ENCODE measurements at regions not wholly inside any gene's neighbourhood (a gene's known extent, or its start where the extent isn't known, plus 50 kb on each side); places are given as distances from the start of the nearest gene placed in this dataset.

GRCh38 chr11:71335371-71335770 is 83.0 kb upstream of the SHANK2 start:
- no peaks in the 10 kb centered on the region for H3K27me3 ChIP-seq (ENCODE audit: insufficient read depth)
- no peaks in the 10 kb centered on the region for H3F3A ChIP-seq (replicated peaks; ENCODE audit: low read depth)
- peaks cover 12% of the 10 kb centered on the region for H3K36me3 Mint-ChIP-seq (ENCODE audit: low read depth)
- H3K4me1 Mint-ChIP-seq: peaks cover 13% of the 10 kb centered on the region
- H3K4me2 ChIP-seq: no peak overlapping the region
- peaks cover 12% of the 10 kb centered on the region; the same call in 1 of the 2 replicates for H3K4me1 ChIP-seq (ENCODE audit: insufficient read depth)
- no peak overlapping the region for H3K27ac Mint-ChIP-seq
- H3K4me3 ChIP-seq: no peak overlapping the region
- H3K36me3 ChIP-seq (ENCODE audit: insufficient read depth): 0 out of 2 replicates have a peak, but pooled peaks cover 5% of the 10 kb centered on the region
- ATAC-seq (no peak), DNase-seq (ENCODE audit: low spot score) (no peak)
- H3K9me2 ChIP-seq (ENCODE audit: insufficient read depth): 0 out of 2 replicates have a peak, but pooled peaks cover 14% of the 10 kb centered on the region
- no peaks in the 10 kb centered on the region for H4K20me1 ChIP-seq (replicated peaks; ENCODE audit: insufficient read depth)
- H3K27me3 Mint-ChIP-seq (ENCODE audit: insufficient read depth, low read depth, poor library complexity): peaks cover 13% of the 10 kb centered on the region
- peaks cover 51% of the 10 kb centered on the region for H3K9me3 Mint-ChIP-seq
- no peaks in the 10 kb centered on the region for H3K79me2 ChIP-seq (replicated peaks; ENCODE audit: insufficient read depth)
- no peak overlapping the region for H3K4me3 Mint-ChIP-seq
- H3K27ac ChIP-seq (ENCODE audit: low read depth): no peak overlapping the region
- no peak overlapping the region for H2AFZ ChIP-seq
- no peak for TF ChIP-seq REST (IDR thresholded peaks at IDR 0.05; ENCODE audit: unreplicated experiment)
- TF ChIP-seq STAT1 (IDR thresholded peaks at IDR 0.05; ENCODE audit: unreplicated experiment): no peak
- no peak for TF ChIP-seq POLR2AphosphoS5 (IDR thresholded peaks at IDR 0.05; ENCODE audit: low read depth)
- TF ChIP-seq EZH2phosphoT487 (IDR thresholded peaks at IDR 0.05; ENCODE audit: unreplicated experiment): no peak
- no peak for TF ChIP-seq ZNF114 (CRISPR knock-in tag; IDR thresholded peaks at IDR 0.05)
- TF ChIP-seq JUNB (IDR thresholded peaks at IDR 0.05; ENCODE audit: unreplicated experiment): no peak
- no peak for TF ChIP-seq ZNF331 (CRISPR knock-in tag; IDR thresholded peaks at IDR 0.05; ENCODE audit: low read depth)
- TF ChIP-seq, protein P1, sequence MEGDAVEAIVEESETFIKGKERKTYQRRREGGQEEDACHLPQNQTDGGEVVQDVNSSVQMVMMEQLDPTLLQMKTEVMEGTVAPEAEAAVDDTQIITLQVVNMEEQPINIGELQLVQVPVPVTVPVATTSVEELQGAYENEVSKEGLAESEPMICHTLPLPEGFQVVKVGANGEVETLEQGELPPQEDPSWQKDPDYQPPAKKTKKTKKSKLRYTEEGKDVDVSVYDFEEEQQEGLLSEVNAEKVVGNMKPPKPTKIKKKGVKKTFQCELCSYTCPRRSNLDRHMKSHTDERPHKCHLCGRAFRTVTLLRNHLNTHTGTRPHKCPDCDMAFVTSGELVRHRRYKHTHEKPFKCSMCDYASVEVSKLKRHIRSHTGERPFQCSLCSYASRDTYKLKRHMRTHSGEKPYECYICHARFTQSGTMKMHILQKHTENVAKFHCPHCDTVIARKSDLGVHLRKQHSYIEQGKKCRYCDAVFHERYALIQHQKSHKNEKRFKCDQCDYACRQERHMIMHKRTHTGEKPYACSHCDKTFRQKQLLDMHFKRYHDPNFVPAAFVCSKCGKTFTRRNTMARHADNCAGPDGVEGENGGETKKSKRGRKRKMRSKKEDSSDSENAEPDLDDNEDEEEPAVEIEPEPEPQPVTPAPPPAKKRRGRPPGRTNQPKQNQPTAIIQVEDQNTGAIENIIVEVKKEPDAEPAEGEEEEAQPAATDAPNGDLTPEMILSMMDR (conservative IDR thresholded peaks at IDR 0.05; ENCODE audit: low read depth in 2 of 2): no peak
- TF ChIP-seq CREB1 (CRISPR knock-in tag; IDR thresholded peaks at IDR 0.05; ENCODE audit: low read depth): no peak
- no peak for TF ChIP-seq EZH2 (IDR thresholded peaks at IDR 0.05; ENCODE audit: low read depth, unreplicated experiment)
- TF ChIP-seq, protein P2, sequence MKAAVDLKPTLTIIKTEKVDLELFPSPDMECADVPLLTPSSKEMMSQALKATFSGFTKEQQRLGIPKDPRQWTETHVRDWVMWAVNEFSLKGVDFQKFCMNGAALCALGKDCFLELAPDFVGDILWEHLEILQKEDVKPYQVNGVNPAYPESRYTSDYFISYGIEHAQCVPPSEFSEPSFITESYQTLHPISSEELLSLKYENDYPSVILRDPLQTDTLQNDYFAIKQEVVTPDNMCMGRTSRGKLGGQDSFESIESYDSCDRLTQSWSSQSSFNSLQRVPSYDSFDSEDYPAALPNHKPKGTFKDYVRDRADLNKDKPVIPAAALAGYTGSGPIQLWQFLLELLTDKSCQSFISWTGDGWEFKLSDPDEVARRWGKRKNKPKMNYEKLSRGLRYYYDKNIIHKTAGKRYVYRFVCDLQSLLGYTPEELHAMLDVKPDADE (IDR thresholded peaks at IDR 0.05): no peak
- no peak for TF ChIP-seq NANOG (IDR thresholded peaks at IDR 0.05; ENCODE audit: borderline replicate concordance)
- TF ChIP-seq, protein P3, sequence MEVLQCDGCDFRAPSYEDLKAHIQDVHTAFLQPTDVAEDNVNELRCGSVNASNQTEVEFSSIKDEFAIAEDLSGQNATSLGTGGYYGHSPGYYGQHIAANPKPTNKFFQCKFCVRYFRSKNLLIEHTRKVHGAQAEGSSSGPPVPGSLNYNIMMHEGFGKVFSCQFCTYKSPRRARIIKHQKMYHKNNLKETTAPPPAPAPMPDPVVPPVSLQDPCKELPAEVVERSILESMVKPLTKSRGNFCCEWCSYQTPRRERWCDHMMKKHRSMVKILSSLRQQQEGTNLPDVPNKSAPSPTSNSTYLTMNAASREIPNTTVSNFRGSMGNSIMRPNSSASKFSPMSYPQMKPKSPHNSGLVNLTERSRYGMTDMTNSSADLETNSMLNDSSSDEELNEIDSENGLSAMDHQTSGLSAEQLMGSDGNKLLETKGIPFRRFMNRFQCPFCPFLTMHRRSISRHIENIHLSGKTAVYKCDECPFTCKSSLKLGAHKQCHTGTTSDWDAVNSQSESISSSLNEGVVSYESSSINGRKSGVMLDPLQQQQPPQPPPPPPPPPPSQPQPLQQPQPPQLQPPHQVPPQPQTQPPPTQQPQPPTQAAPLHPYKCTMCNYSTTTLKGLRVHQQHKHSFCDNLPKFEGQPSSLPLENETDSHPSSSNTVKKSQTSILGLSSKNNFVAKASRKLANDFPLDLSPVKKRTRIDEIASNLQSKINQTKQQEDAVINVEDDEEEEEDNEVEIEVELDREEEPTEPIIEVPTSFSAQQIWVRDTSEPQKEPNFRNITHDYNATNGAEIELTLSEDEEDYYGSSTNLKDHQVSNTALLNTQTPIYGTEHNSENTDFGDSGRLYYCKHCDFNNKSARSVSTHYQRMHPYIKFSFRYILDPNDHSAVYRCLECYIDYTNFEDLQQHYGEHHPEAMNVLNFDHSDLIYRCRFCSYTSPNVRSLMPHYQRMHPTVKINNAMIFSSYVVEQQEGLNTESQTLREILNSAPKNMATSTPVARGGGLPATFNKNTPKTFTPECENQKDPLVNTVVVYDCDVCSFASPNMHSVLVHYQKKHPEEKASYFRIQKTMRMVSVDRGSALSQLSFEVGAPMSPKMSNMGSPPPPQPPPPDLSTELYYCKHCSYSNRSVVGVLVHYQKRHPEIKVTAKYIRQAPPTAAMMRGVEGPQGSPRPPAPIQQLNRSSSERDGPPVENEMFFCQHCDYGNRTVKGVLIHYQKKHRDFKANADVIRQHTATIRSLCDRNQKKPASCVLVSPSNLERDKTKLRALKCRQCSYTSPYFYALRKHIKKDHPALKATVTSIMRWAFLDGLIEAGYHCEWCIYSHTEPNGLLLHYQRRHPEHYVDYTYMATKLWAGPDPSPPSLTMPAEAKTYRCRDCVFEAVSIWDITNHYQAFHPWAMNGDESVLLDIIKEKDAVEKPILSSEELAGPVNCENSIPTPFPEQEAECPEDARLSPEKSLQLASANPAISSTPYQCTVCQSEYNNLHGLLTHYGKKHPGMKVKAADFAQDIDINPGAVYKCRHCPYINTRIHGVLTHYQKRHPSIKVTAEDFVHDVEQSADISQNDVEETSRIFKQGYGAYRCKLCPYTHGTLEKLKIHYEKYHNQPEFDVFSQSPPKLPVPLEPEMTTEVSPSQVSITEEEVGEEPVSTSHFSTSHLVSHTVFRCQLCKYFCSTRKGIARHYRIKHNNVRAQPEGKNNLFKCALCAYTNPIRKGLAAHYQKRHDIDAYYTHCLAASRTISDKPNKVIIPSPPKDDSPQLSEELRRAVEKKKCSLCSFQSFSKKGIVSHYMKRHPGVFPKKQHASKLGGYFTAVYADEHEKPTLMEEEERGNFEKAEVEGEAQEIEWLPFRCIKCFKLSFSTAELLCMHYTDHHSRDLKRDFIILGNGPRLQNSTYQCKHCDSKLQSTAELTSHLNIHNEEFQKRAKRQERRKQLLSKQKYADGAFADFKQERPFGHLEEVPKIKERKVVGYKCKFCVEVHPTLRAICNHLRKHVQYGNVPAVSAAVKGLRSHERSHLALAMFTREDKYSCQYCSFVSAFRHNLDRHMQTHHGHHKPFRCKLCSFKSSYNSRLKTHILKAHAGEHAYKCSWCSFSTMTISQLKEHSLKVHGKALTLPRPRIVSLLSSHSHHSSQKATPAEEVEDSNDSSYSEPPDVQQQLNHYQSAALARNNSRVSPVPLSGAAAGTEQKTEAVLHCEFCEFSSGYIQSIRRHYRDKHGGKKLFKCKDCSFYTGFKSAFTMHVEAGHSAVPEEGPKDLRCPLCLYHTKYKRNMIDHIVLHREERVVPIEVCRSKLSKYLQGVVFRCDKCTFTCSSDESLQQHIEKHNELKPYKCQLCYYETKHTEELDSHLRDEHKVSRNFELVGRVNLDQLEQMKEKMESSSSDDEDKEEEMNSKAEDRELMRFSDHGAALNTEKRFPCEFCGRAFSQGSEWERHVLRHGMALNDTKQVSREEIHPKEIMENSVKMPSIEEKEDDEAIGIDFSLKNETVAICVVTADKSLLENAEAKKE (CRISPR knock-in tag; IDR thresholded peaks at IDR 0.05): no peak

Data from GM23338 (cell line).